ENCODE measurements at regions not wholly inside any gene's neighbourhood (a gene's known extent, or its start where the extent isn't known, plus 50 kb on each side); places are given as distances from the start of the nearest gene placed in this dataset.
"Not testable (repeated sequence)": the region's sequence is repeated elsewhere in the genome, so short reads cannot be mapped to it uniquely, and the experiment has no call there.

- DNase-seq, result no peak
Measured at GRCh38 chr5:153267506-153267905, 223.0 kb upstream of the GRIA1 start.

GRCh38 chr5:153275695-153276094 is 214.8 kb upstream of the GRIA1 start:
- no peak for DNase-seq

- DNase-seq, result no peak
Measured at GRCh38 chr5:153276151-153276550, 214.3 kb upstream of the GRIA1 start.

GRCh38 chr5:153296251-153296844 is 194.1 kb upstream of the GRIA1 start:
- DNase-seq, result not testable (repeated sequence)

- no peak for DNase-seq
Measured at GRCh38 chr5:153299891-153300290, 190.6 kb upstream of the GRIA1 start.

GRCh38 chr5:153308282-153308681 is 182.2 kb upstream of the GRIA1 start:
- no peak for DNase-seq

- no peak for DNase-seq
Measured at GRCh38 chr5:153318556-153318955, 171.9 kb upstream of the GRIA1 start.

- DNase-seq, result no peak
Measured at GRCh38 chr5:153321478-153321877, 169.0 kb upstream of the GRIA1 start.

GRCh38 chr5:153340139-153340538 is 150.3 kb upstream of the GRIA1 start:
- DNase-seq, result no peak

- no peak for DNase-seq
Measured at GRCh38 chr5:153340738-153341137, 149.7 kb upstream of the GRIA1 start.

- no peak for DNase-seq
Measured at GRCh38 chr5:153342487-153342886, 148.0 kb upstream of the GRIA1 start.

- no peak for DNase-seq
Measured at GRCh38 chr5:153347611-153348010, 142.9 kb upstream of the GRIA1 start.

GRCh38 chr5:153350175-153350883 is 140.1 kb upstream of the GRIA1 start:
- DNase-seq, result no peak

GRCh38 chr5:153352685-153353219 is 137.7 kb upstream of the GRIA1 start:
- DNase-seq, result peak; percentile 1

GRCh38 chr5:153357493-153358112 is 132.9 kb upstream of the GRIA1 start:
- no peak for DNase-seq

- DNase-seq, result no peak
Measured at GRCh38 chr5:153358315-153358976, 132.0 kb upstream of the GRIA1 start.

GRCh38 chr5:153360860-153361259 is 129.6 kb upstream of the GRIA1 start:
- no peak for DNase-seq

- DNase-seq, result no peak
Measured at GRCh38 chr5:153361735-153362409, 128.6 kb upstream of the GRIA1 start.

- no peak for DNase-seq
Measured at GRCh38 chr5:153365547-153365946, 124.9 kb upstream of the GRIA1 start.

GRCh38 chr5:153367466-153367865 is 123.0 kb upstream of the GRIA1 start:
- no peak for DNase-seq

GRCh38 chr5:153372425-153373129 is 117.9 kb upstream of the GRIA1 start:
- no peak for DNase-seq

- no peak for DNase-seq
Measured at GRCh38 chr5:153373130-153373498, 117.4 kb upstream of the GRIA1 start.
